ENCODE measurements at regions not wholly inside any gene's neighbourhood (a gene's known extent, or its start where the extent isn't known, plus 50 kb on each side); places are given as distances from the start of the nearest gene placed in this dataset.

DNA sequence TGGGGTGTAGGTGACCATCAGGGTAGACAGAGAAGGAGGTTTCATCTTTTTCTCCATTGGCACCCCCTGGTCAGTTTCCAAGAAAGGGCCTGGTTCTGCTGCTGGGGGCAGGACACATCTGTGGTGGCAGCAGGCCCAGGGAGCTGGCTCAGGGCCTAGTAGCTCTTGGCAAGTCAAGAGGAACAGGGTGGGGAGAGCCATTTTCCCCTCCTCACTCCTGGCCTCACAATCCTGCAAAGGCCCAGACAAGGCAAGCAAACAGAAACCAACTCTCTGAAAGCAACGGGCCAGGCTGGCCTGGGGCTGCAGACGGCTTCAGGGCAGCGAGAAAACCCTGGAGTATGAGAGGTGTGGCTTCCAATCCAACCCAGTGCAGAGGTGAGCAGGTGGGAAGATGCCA lies 192.9 kb upstream of the DYNLRB2 start:
- TF ChIP-seq POLR2AphosphoS5 (IDR thresholded peaks at IDR 0.05), result no peak
- TF ChIP-seq, protein P1, sequence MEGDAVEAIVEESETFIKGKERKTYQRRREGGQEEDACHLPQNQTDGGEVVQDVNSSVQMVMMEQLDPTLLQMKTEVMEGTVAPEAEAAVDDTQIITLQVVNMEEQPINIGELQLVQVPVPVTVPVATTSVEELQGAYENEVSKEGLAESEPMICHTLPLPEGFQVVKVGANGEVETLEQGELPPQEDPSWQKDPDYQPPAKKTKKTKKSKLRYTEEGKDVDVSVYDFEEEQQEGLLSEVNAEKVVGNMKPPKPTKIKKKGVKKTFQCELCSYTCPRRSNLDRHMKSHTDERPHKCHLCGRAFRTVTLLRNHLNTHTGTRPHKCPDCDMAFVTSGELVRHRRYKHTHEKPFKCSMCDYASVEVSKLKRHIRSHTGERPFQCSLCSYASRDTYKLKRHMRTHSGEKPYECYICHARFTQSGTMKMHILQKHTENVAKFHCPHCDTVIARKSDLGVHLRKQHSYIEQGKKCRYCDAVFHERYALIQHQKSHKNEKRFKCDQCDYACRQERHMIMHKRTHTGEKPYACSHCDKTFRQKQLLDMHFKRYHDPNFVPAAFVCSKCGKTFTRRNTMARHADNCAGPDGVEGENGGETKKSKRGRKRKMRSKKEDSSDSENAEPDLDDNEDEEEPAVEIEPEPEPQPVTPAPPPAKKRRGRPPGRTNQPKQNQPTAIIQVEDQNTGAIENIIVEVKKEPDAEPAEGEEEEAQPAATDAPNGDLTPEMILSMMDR (IDR thresholded peaks at IDR 0.05), result no peak
- no peak for TF ChIP-seq EP300 (IDR thresholded peaks at IDR 0.05)
